ENCODE measurements at regions not wholly inside any gene's neighbourhood (a gene's known extent, or its start where the extent isn't known, plus 50 kb on each side); places are given as distances from the start of the nearest gene placed in this dataset.

DNA sequence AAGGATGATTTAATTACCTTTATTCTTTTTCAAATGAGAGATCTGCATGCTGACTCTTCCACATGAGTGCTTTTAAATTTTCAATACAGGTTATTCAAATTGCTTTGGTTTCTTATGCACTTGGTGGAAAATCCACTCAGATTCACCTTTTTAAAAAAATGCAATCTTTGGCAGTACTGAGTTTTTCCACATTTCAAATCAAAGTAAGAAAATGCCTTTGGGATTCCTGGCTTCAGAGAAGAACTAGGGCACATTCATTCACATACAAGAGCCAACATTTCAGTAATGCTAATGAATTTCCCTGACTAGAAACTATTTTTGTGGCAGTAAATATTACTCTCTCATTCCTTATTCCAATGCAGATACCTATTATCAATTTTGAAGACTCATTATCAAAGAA is 342.2 kb downstream of the ETNK1 start:
- TF ChIP-seq POLR2A (IDR thresholded peaks at IDR 0.05), result no peak
- TF ChIP-seq, protein P1, sequence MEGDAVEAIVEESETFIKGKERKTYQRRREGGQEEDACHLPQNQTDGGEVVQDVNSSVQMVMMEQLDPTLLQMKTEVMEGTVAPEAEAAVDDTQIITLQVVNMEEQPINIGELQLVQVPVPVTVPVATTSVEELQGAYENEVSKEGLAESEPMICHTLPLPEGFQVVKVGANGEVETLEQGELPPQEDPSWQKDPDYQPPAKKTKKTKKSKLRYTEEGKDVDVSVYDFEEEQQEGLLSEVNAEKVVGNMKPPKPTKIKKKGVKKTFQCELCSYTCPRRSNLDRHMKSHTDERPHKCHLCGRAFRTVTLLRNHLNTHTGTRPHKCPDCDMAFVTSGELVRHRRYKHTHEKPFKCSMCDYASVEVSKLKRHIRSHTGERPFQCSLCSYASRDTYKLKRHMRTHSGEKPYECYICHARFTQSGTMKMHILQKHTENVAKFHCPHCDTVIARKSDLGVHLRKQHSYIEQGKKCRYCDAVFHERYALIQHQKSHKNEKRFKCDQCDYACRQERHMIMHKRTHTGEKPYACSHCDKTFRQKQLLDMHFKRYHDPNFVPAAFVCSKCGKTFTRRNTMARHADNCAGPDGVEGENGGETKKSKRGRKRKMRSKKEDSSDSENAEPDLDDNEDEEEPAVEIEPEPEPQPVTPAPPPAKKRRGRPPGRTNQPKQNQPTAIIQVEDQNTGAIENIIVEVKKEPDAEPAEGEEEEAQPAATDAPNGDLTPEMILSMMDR (IDR thresholded peaks at IDR 0.05), result no peak
